Lower leg skin (tissue), 4 donors: ENCODE measurements at regions not wholly inside any gene's neighbourhood (a gene's known extent, or its start where the extent isn't known, plus 50 kb on each side); places are given as distances from the start of the nearest gene placed in this dataset.

Experiments
- DNase-seq, 2 donors: peaks; one replicate each; pipeline ENCODE4 v3.0.0-alpha.2; 2019; ENCODE audit warnings: low spot score in 2 of 2
- H3K4me3 ChIP-seq: fragments of 200-600 bp; sonication (generic); 2 replicates; pipeline ENCODE4 v1.5.1; 2017; ENCODE audit warnings: mild to moderate bottlenecking, low read depth; ENCODE audit not compliant: poor library complexity, severe bottlenecking
- POLR2A ChIP-seq, 2 donors: fragments of 450-650 bp; IDR thresholded peaks; one replicate each; pipeline ENCODE4 v1.6.1; 2016 to 2017; ENCODE audit warnings: antibody characterized with exemption in 2 of 2, mild to moderate bottlenecking in 1 of 2, moderate library complexity in 1 of 2
- WGBS, 2 donors: methylation state at CpG; one replicate each; pipeline ENCODE4 v1.1.5; 2018; 5-methylcytosine and 5-hydroxymethylcytosine counted together
- intact Hi-C: fragments of 100-400 bp; cut with DNase I; formaldehyde crosslinking; loops from one replicate; pipeline ENCODE4 v1.15.0; 2023; ENCODE audit warnings: low total_unique reads
- TF ChIP-seq, protein P1 (sequence below), 3 donors: fragments of 450-650 bp; IDR thresholded peaks; one replicate each; pipeline ENCODE4 v1.5.1; 2016; ENCODE audit warnings: antibody characterized with exemption in 3 of 3, mild to moderate bottlenecking in 3 of 3, moderate library complexity in 2 of 3

DNA sequence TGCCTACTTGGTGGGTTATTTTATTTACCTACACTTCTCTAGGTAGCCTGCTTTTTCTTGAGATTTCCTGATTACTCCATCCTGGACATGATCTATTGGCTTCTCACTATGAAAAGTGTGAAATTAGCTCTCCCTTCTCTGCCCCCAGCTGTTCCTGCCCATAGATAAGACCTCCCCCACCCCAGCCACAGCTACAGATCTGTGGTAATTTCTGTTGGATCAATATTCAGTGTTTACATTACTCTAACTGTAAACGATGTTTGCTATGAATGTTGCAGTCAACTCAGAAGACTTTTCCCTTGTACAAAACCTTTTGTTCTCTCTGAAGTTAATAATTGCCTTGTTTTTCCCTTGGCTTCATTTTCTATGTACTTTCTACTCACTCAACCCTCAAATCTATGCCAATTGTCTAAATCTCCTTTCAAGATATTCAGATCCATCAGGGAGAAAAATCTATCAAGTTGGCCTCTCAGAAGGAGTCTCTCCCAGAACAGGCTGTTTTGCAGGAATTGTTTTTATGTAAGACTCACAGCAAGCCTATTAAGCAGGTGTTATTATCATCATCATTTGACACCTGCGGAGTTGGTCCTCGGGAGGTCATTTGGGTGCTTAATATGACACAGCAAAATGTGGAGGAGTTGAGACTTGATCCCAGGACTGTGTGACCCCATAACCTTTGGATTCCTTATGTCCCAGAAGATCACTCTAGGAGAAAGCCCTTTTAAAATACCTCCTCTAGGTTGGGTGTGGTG is 227.4 kb downstream of the SUDS3 start:
- intact Hi-C loops: no loop called here
- no peak for TF ChIP-seq POLR2A (IDR thresholded peaks at IDR 0.05)
- TF ChIP-seq, protein P1, sequence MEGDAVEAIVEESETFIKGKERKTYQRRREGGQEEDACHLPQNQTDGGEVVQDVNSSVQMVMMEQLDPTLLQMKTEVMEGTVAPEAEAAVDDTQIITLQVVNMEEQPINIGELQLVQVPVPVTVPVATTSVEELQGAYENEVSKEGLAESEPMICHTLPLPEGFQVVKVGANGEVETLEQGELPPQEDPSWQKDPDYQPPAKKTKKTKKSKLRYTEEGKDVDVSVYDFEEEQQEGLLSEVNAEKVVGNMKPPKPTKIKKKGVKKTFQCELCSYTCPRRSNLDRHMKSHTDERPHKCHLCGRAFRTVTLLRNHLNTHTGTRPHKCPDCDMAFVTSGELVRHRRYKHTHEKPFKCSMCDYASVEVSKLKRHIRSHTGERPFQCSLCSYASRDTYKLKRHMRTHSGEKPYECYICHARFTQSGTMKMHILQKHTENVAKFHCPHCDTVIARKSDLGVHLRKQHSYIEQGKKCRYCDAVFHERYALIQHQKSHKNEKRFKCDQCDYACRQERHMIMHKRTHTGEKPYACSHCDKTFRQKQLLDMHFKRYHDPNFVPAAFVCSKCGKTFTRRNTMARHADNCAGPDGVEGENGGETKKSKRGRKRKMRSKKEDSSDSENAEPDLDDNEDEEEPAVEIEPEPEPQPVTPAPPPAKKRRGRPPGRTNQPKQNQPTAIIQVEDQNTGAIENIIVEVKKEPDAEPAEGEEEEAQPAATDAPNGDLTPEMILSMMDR (IDR thresholded peaks at IDR 0.05): no peak
- DNase-seq: no peak
- WGBS, 2 donors: 68 to 69% methylated on average over 3 of the region's 3 CpGs
- no peak overlapping the region for H3K4me3 ChIP-seq

DNA sequence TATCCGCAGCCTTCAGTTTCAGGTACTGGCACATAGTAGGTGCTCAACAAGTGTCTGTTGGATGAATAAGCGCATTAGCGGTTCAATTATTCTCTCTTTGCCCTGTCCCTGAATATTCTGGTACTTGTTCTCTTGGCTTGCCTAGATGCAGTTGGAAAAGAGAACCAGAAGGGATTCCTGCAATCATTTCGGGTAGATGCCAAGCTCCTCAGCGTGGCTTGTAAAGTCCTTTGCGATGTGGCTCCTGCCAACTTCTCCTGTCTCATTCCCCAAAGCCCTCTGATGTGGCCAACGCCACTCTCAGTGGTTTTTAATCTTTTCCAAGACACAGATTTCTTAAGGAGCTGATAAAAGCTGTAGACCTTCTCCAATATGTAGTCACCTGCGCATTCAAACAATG is 230.3 kb downstream of the SUDS3 start:
- 77 to 83% methylated on average over 8 of the region's 8 CpGs for WGBS, 2 donors
- intact Hi-C loops: no loop called here
- no peak overlapping the region for H3K4me3 ChIP-seq
- no peak for DNase-seq
- TF ChIP-seq, protein P1 (IDR thresholded peaks at IDR 0.05): no peak
- no peak for TF ChIP-seq POLR2A (IDR thresholded peaks at IDR 0.05)

DNA sequence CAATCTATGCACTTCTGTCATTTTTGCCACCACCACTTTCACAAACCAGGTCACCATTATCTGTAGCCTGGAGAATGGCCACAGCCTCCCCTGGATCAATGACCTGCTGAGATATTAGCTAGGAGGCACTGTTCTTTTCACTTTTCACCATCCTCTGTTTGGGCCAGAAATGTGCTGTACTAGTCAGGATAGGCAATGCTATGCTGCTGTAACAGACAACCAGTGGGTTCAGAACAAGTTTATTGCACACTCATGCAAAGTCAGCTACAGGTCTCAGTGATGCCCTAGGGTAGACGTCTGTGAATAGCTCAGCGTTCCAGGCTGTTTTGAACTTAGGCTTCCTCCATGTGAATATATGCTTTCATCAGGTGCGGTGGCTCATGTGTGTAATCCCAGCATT is 231.5 kb downstream of the SUDS3 start:
- 89 to 100% methylated on average over 3 of the region's 3 CpGs for WGBS, 2 donors
- no peak for DNase-seq
- H3K4me3 ChIP-seq: no peak overlapping the region
- TF ChIP-seq, protein P1 (IDR thresholded peaks at IDR 0.05): no peak
- no peak for TF ChIP-seq POLR2A (IDR thresholded peaks at IDR 0.05)
- intact Hi-C loops: no loop called here

DNA sequence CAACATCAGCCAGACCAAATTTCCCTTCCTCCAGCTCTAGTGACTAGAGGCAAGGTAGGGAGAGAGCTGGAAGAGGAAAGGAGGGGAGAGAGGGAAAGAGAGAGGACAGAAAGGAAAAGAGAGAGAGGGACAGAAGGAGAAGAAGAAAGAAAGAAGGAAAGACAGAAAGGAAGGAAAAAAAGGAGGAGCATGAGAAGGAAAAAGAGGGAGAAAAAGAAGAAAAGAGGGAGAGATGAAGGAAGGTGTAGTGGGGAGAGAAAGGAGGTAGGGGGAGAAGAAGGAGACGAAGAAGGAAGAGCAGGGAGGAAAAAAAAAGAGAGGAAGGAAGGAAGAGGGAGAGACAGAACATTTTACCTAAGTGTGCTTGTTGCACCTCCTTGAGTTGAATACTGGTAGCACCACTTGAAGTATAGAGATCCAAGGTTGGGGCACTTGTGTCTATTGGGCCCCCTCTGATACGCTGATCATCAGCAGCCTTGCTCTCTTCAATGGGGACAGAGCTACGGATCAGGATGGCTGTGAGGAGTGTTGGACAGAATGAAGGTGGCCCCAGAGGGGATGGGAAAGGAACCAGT is 232.5 kb downstream of the SUDS3 start:
- DNase-seq: no peak
- WGBS, 2 donors: 63 to 77% methylated on average over 3 of the region's 3 CpGs
- TF ChIP-seq, protein P1 (IDR thresholded peaks at IDR 0.05): no peak
- TF ChIP-seq POLR2A (IDR thresholded peaks at IDR 0.05): no peak
- intact Hi-C loops: no loop called here
- H3K4me3 ChIP-seq: no peak overlapping the region

DNA sequence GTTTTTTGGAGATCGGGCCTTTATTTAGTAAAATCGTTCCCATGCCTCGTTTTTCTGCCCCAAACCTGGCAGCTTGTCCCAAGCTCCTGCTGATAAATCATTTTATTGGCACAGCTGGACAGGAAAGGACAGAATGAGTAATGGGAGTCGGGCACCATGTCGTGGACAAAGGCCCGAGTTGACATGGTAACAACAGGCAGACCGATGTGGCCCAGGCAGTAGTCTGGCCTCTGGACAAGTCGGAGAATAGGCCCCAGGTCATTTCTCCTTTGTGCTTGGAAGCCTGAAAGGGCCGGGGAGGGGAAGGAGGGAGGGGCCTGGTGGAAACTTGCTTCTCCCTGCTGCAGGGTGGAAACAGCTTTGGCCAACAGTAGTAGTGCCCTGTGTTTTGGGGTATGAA is 234.9 kb downstream of the SUDS3 start:
- TF ChIP-seq, protein P1 (IDR thresholded peaks at IDR 0.05): no peak
- TF ChIP-seq POLR2A (IDR thresholded peaks at IDR 0.05): no peak
- intact Hi-C loops: no loop called here
- DNase-seq: no peak
- H3K4me3 ChIP-seq: no peak overlapping the region
- 27 to 28% methylated on average over 9 of the region's 9 CpGs for WGBS, 2 donors
